AG09319 (cell line): ENCODE measurements at regions not wholly inside any gene's neighbourhood (a gene's known extent, or its start where the extent isn't known, plus 50 kb on each side); places are given as distances from the start of the nearest gene placed in this dataset.
A peak's percentile ranks its signal among the peaks of the same experiment; 100 is the strongest.

Experiments used
- DNase-seq: peaks from one replicate; pipeline ENCODE4 v3.0.0-alpha.2; 2010; ENCODE audit warnings: low read depth; ENCODE audit errors: extremely low read depth
- CTCF ChIP-seq: IDR thresholded peaks from 2 replicates; pipeline ENCODE4 v1.5.1; 2011; ENCODE audit warnings: low read depth, mild to moderate bottlenecking, inconsistent platforms, low read length, moderate library complexity

GRCh38 chr2:180143633-180144337 is 136.7 kb upstream of the CWC22 start:
- no peak for TF ChIP-seq CTCF

DNA sequence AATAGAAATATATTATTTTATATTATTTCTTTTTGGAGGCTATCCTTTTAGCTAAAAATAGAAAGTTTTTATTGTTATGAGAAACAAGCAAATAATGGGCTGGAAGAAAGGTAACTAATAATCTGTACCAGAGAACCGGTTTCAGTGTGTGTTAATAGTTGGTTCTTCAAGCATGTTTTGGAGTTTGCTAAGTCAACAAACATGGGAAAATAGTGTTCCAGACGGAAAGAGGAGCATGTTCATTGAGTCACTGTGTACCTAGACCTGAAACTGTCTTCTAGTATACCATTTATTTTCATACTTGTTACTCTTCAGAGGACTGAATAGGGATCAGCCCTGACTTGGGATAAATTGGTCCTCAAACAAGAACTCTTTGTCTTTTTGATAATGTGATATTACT is 134.5 kb upstream of the CWC22 start:
- no peak for TF ChIP-seq CTCF
- DNase-seq: no peak

More at GRCh38 chr2:180143633-180144337, 136.7 kb upstream of the CWC22 start:
- DNase-seq: no peak

DNA sequence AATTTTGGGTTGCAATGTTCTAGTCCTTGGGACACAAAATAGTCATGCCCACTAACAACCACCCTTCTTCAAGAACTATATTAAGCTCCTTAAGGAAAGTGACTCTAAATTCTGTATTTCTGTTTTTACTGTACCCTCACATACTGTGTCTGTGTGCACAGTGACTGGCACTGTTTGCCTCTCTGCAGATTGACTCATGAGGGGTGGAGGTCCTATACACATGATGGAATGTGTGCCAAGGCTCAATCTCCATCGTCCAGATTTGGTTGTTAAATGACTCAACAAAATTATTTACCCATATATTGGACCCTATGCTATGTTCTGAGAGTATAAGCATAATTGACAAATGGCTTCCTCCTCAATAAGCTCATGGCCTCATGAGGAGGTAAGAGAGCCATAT is 126.6 kb upstream of the CWC22 start:
- DNase-seq: no peak
- no peak for TF ChIP-seq CTCF

- no peak for DNase-seq
- no peak for TF ChIP-seq CTCF
These were observed 123.3 kb upstream of the CWC22 start for GRCh38 chr2:180130403-180130802.

- no peak for DNase-seq
- no peak for TF ChIP-seq CTCF
These were observed 121.8 kb upstream of the CWC22 start for GRCh38 chr2:180128861-180129260.

DNA sequence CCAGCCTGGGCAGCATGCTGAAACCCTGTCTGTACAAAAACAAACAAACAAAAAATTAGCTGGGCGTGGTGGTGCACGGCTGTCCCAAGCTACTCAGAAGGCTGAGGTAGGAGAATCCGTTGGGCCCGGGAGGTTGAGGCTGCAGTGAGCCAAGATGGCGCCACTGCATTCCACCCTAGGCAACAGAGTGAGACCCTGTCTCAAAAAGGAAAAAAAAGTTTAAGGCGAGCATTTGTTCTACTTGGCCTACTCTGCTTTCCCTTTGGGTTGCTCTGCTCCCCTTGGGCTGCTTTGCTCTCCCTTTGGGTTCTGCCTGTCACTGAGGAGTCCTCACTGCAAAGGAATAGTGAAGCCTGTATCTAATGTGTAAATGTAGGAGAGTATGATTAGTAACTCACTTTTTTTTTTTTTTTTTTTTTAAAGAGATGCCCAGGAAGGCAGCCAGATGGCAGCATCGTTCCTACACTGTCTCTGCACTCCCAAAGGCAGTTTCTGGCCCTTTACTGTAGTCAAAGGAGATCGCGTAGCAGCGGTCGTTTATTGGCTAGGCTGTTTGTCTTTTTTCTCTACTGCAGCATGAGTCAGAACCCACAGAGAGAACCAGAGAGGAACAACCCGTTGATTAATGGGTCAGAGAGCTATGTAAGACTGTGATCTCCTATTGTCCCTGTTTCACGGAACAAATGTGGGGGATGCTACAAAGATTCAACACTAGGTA is 118.3 kb upstream of the CWC22 start:
- TF ChIP-seq CTCF: peak; percentile 71
- DNase-seq: peak; percentile 91
